Psoas muscle (tissue), 7 donors: ENCODE measurements at regions not wholly inside any gene's neighbourhood (a gene's known extent, or its start where the extent isn't known, plus 50 kb on each side); places are given as distances from the start of the nearest gene placed in this dataset.

Experiments
- ATAC-seq, 4 donors: fragments of 200-7000 bp; cut with Tn5 transposase; one replicate each; pipeline ENCODE4 v1.9.1; 2020; ENCODE audit warnings: moderate library complexity in 3 of 4, mild to moderate bottlenecking in 2 of 4
- DNase-seq, 2 donors: peaks; one replicate each; pipeline ENCODE4 v3.0.0-alpha.2; 2020
- H3K27ac ChIP-seq: fragments of 200-600 bp; one replicate; pipeline ENCODE4 v1.8.0; 2022
- H3K27me3 ChIP-seq, 3 donors: fragments of 200-600 bp in 1 of 3; one replicate each; pipeline versions ENCODE4 v1.6.1 to v1.8.0; 2013 to 2022; ENCODE audit warnings: low read length in 2 of 3, mild to moderate bottlenecking in 2 of 3, moderate library complexity in 1 of 3; ENCODE audit not compliant: insufficient read depth in 3 of 3
- H3K36me3 ChIP-seq, 2 donors: fragments of 200-600 bp in 1 of 2; one replicate each; pipeline versions ENCODE4 v1.6.1 to v1.8.0; 2013 to 2022; ENCODE audit warnings: low read depth in 1 of 2, mild to moderate bottlenecking in 1 of 2, moderate library complexity in 1 of 2; ENCODE audit not compliant: insufficient read depth in 1 of 2
- H3K4me1 ChIP-seq: fragments of 200-600 bp; one replicate; pipeline ENCODE4 v1.8.0; 2022
- H3K4me3 ChIP-seq: fragments of 200-600 bp; one replicate; pipeline ENCODE4 v1.8.0; 2022; ENCODE audit warnings: mild to moderate bottlenecking
- H3K9me3 ChIP-seq: fragments of 200-600 bp; one replicate; pipeline ENCODE4 v1.8.0; 2022
- CTCF ChIP-seq: fragments of 200-600 bp; IDR thresholded peaks from one replicate; pipeline ENCODE4 v1.8.0; 2022; ENCODE audit warnings: antibody characterized with exemption
- whole genome bisulfite sequencing, 3 donors: extraction: QIAGEN DNeasy Blood & Tissue Kit; methylation state at CpG; one replicate each; pipeline versions ENCODE4 v1.1.6 to v1.1.7; 2013; 5-methylcytosine and 5-hydroxymethylcytosine counted together
- intact Hi-C, 2 donors: fragments of 100-400 bp; cut with DNase I; formaldehyde crosslinking; loops; one replicate each; pipeline versions ENCODE4 v1.11.0 to v1.14.2; 2022
- donor health status: healthy with polysubstance abuse.
- donor health status: DM: no; HTN: no; CAD: no; lungs with moderate emphysema.
- donor health status: Bipolar disorder and iron deficiency.
- donor health status: healthy.
- donor health status: DM: yes; HTN: yes; CAD: no.
- donor health status: DM: no; HTN: no; CAD: no.
- donor health status: DM: yes; HTN: yes; CAD: no.

DNA sequence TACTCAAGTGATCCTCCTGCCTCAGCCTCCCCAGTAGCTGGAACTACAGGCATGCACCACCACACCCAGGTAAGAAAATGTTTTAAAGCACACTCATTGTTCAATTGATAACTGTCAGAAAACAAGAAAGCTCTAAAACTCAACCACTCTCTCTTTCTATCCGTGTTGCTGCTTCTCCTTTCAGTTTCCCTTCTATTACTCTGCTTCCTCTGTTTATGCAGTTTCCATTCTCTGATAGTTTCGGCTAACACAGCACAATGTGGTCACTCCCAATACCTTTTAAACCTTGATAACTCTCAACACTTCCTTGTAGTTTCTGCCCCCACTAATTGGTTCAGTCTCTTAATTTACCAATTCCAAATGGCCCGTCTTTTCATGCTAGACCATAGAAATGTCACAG lies 59.2 kb upstream of the NR4A3 start:
- ATAC-seq (no peak), DNase-seq (no peak)
- no peaks in the 10 kb centered on the region for H3K4me1 ChIP-seq
- H3K36me3 ChIP-seq, result no peaks in the 10 kb centered on the region
- WGBS, 3 donors, result 75 to 86% (median 83%) methylated on average over 3 of the region's 3 CpGs
- H3K9me3 ChIP-seq, result no peaks in the 10 kb centered on the region
- intact Hi-C loops, result no loop called here
- H3K27me3 ChIP-seq, result peaks cover 0 to 2% (median 0%) of the 10 kb centered on the region in 3 donors
- H3K27ac ChIP-seq, result no peak overlapping the region
- H3K4me3 ChIP-seq, result no peak overlapping the region
- TF ChIP-seq CTCF, result no peak
